ENCODE measurements at regions not wholly inside any gene's neighbourhood (a gene's known extent, or its start where the extent isn't known, plus 50 kb on each side); places are given as distances from the start of the nearest gene placed in this dataset.

DNA sequence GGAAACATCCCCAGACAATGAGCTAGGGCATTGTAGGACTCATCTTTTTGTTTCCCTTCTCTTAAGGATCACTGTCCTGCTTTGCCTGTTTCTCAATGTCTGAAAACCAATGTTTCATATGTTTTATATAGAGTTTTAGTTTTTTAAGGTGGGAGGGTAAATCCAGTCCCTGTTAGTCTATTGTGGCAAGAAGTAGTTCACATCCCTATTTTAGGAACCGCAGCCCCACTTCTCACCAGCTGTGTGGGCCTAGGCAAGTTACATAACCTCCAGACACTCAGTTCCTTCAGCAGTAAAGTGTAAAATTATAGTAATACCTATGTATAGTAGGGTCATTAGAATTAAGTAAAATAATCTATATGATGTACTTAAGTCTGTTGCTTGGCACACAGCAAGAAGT, 105.8 kb upstream of the WLS start:
- Histone ChIP-seq H3K36me3 (ENCODE audit: insufficient read depth, low read length) (no peaks in the 10 kb centered on the region), H2AFZ (ENCODE audit: low read length) (no peak overlapping the region), H3K27me3 (ENCODE audit: insufficient read depth, low read length) (no peaks in the 10 kb centered on the region), H3K79me2 (ENCODE audit: insufficient read depth, low read length) (no peaks in the 10 kb centered on the region), H4K20me1 (ENCODE audit: insufficient read depth, low read length) (no peaks in the 10 kb centered on the region), H3K27ac (ENCODE audit: low read depth, low read length) (no peak overlapping the region), H3K4me3 (ENCODE audit: insufficient read depth, low read length) (no peak overlapping the region), H3K9me3 (ENCODE audit: low read depth, low read length) (no peaks in the 10 kb centered on the region), H3K4me2 (ENCODE audit: insufficient read depth, low read length) (no peak overlapping the region), H3K4me1 (ENCODE audit: insufficient read depth, low read length) (no peaks in the 10 kb centered on the region)
- DNase-seq (ENCODE audit: insufficient read length, low spot score, missing footprints), result no peak
- TF ChIP-seq, protein P1, sequence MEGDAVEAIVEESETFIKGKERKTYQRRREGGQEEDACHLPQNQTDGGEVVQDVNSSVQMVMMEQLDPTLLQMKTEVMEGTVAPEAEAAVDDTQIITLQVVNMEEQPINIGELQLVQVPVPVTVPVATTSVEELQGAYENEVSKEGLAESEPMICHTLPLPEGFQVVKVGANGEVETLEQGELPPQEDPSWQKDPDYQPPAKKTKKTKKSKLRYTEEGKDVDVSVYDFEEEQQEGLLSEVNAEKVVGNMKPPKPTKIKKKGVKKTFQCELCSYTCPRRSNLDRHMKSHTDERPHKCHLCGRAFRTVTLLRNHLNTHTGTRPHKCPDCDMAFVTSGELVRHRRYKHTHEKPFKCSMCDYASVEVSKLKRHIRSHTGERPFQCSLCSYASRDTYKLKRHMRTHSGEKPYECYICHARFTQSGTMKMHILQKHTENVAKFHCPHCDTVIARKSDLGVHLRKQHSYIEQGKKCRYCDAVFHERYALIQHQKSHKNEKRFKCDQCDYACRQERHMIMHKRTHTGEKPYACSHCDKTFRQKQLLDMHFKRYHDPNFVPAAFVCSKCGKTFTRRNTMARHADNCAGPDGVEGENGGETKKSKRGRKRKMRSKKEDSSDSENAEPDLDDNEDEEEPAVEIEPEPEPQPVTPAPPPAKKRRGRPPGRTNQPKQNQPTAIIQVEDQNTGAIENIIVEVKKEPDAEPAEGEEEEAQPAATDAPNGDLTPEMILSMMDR (IDR thresholded peaks at IDR 0.05; ENCODE audit: extremely low read depth, low read depth, low read length), result no peak

DNA sequence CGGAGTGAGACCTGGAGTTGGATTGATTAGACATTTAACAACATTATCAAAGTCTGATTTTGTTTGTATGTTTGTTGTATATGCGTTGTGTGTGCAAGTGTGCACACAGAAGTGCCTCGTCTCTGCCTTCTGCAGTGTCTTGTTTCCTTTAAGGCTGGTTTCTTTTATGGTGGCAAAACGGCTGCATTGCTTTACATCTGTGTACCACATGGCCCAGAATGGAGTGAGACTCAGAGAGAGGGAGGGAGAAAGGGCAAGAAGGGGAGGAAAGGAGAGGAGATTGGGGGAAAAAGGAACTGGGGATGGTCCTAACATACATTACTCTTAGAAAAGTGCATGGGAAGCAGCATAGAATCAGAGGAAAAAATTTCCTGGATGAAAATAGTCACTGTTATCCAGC, 99.7 kb upstream of the WLS start:
- Histone ChIP-seq H3K9me3 (ENCODE audit: low read depth, low read length) (no peaks in the 10 kb centered on the region), H4K20me1 (ENCODE audit: insufficient read depth, low read length) (no peaks in the 10 kb centered on the region), H3K4me2 (ENCODE audit: insufficient read depth, low read length) (no peak overlapping the region), H3K27me3 (ENCODE audit: insufficient read depth, low read length) (no peaks in the 10 kb centered on the region), H3K4me3 (ENCODE audit: insufficient read depth, low read length) (no peak overlapping the region), H2AFZ (ENCODE audit: low read length) (no peak overlapping the region), H3K36me3 (ENCODE audit: insufficient read depth, low read length) (no peaks in the 10 kb centered on the region), H3K27ac (ENCODE audit: low read depth, low read length) (no peak overlapping the region), H3K4me1 (ENCODE audit: insufficient read depth, low read length) (peaks cover 25% of the 10 kb centered on the region), H3K79me2 (ENCODE audit: insufficient read depth, low read length) (no peaks in the 10 kb centered on the region)
- no peak for DNase-seq (ENCODE audit: insufficient read length, low spot score, missing footprints)
- TF ChIP-seq, protein P1 (IDR thresholded peaks at IDR 0.05; ENCODE audit: extremely low read depth, low read depth, low read length), result no peak

DNA sequence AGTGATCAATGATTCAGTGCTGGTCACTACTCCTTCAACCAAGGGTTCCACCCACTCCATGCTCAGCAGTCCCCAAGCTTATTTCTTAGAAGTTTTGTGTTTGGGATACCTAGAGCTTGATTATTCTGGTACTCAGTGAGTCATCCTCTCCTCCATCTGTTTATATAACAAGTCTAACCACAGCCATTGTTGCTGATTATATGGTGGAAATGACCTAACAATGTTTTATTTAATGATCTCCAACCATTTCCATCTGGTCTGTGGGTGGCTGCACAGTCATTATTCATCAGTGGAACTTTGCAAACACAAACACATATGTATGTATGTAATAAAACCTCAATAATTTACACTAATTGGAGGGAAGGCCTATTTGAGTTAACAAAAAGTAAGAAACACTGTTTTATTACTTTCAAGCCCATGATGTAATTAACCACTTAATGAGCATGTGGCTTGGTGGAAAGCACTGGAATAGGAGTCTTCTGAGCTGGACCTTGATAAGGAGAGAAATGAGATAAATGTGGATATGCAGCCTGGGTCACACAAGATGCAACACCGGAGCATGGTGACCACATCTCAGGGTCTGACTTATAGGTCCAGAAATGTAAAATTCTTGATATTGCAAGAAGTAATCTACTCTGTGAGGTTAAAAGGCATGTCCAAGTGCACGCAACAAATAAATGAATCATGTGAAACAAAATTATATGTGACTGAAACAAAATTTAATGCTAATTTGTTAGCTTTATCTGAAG, 99.0 kb upstream of the WLS start:
- peaks cover 25% of the 10 kb centered on the region for H3K4me1 ChIP-seq (ENCODE audit: insufficient read depth, low read length)
- TF ChIP-seq, protein P1 (IDR thresholded peaks at IDR 0.05; ENCODE audit: extremely low read depth, low read depth, low read length), result no peak
- no peaks in the 10 kb centered on the region for H3K36me3 ChIP-seq (ENCODE audit: insufficient read depth, low read length)
- no peak for DNase-seq (ENCODE audit: insufficient read length, low spot score, missing footprints)
- H3K27ac ChIP-seq (ENCODE audit: low read depth, low read length), result peak overlapping the region; percentile 57
- no peak overlapping the region for H2AFZ ChIP-seq (ENCODE audit: low read length)
- H3K9me3 ChIP-seq (ENCODE audit: low read depth, low read length), result no peaks in the 10 kb centered on the region
- no peaks in the 10 kb centered on the region for H3K27me3 ChIP-seq (ENCODE audit: insufficient read depth, low read length)
- peak overlapping the region; percentile 4 for H3K4me2 ChIP-seq (ENCODE audit: insufficient read depth, low read length)
- no peaks in the 10 kb centered on the region for H3K79me2 ChIP-seq (ENCODE audit: insufficient read depth, low read length)
- H3K4me3 ChIP-seq (ENCODE audit: insufficient read depth, low read length), result no peak overlapping the region
- no peaks in the 10 kb centered on the region for H4K20me1 ChIP-seq (ENCODE audit: insufficient read depth, low read length)

DNA sequence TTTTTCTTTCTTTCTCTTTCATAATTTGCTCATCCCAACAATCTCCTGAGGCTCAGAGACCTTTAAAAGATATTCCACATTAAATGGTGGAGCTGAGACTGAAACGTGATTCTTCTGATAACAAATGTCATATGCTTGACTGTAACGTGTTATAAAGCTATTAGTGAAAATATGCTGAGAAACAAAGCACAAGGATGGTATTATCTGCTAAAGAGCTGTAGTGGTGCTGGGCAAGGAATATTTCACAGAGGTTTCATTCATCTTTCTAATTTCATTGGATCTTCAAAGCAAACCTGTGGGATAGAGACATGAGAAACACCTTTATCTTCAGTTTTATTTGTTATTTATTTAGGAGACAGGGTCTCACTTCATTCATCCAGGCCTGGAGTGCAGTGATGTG, 98.1 kb upstream of the WLS start:
- no peaks in the 10 kb centered on the region for H4K20me1 ChIP-seq (ENCODE audit: insufficient read depth, low read length)
- H2AFZ ChIP-seq (ENCODE audit: low read length), result no peak overlapping the region
- H3K36me3 ChIP-seq (ENCODE audit: insufficient read depth, low read length), result no peaks in the 10 kb centered on the region
- peaks cover 25% of the 10 kb centered on the region for H3K4me1 ChIP-seq (ENCODE audit: insufficient read depth, low read length)
- H3K4me2 ChIP-seq (ENCODE audit: insufficient read depth, low read length), result no peak overlapping the region
- DNase-seq (ENCODE audit: insufficient read length, low spot score, missing footprints), result no peak
- TF ChIP-seq, protein P1 (IDR thresholded peaks at IDR 0.05; ENCODE audit: extremely low read depth, low read depth, low read length), result no peak
- H3K9me3 ChIP-seq (ENCODE audit: low read depth, low read length), result no peaks in the 10 kb centered on the region
- H3K79me2 ChIP-seq (ENCODE audit: insufficient read depth, low read length), result no peaks in the 10 kb centered on the region
- no peaks in the 10 kb centered on the region for H3K27me3 ChIP-seq (ENCODE audit: insufficient read depth, low read length)
- no peak overlapping the region for H3K4me3 ChIP-seq (ENCODE audit: insufficient read depth, low read length)
- H3K27ac ChIP-seq (ENCODE audit: low read depth, low read length), result no peak overlapping the region

Data from osteoblast (primary cell).